Bone marrow (tissue), 2 donors: ENCODE measurements at regions not wholly inside any gene's neighbourhood (a gene's known extent, or its start where the extent isn't known, plus 50 kb on each side); places are given as distances from the start of the nearest gene placed in this dataset.

Experiments
- DNase-seq, 2 donors: peaks; one replicate each; lab custom pipeline; 2025; lab: John Stamatoyannopoulos, UW

GRCh38 chr6:102623201-102623600 lies 1229.7 kb downstream of the GRIK2 start:
- no peak for DNase-seq

GRCh38 chr6:102619585-102619984 lies 1226.1 kb downstream of the GRIK2 start:
- no peak for DNase-seq

GRCh38 chr6:102582569-102582968 lies 1189.1 kb downstream of the GRIK2 start:
- no peak for DNase-seq

GRCh38 chr6:102581378-102582124 lies 1188.0 kb downstream of the GRIK2 start:
- no peak for DNase-seq

- no peak for DNase-seq
Measured at GRCh38 chr6:102571236-102571908, 1177.9 kb downstream of the GRIK2 start.

GRCh38 chr6:102562713-102563112 lies 1169.2 kb downstream of the GRIK2 start:
- DNase-seq: no peak

- DNase-seq: no peak
Measured at GRCh38 chr6:102553214-102553613, 1159.7 kb downstream of the GRIK2 start.

DNA sequence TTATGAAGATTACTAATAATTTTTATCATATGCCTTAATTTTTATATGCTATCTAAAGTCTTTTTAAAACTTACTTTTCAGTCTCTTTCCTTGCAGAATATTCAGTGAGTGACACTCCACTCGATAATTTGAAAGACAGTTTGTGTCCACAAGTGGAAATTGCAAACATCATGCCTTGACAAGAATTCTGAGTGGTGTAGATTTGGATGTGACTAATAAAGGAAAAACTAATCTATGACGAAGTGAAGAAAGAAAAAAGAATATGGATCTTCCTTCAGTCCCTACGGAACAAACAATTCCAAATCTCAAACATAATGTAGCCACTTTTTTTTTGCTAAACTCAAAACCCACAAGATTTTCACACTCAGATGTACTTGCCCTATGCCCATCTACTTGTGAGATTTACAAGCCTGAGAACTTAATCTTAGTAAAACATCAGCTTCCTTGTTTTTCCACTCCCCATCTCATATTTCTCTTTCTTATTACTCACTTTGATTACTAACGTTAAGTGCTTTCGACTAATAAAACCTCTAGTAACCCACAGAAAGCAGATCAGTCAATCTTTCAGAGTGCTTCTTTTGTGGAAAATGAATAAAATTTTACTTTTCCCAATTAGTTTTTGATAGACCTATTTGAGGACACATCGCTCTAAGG lies 1155.8 kb downstream of the GRIK2 start:
- no peak for DNase-seq

DNA sequence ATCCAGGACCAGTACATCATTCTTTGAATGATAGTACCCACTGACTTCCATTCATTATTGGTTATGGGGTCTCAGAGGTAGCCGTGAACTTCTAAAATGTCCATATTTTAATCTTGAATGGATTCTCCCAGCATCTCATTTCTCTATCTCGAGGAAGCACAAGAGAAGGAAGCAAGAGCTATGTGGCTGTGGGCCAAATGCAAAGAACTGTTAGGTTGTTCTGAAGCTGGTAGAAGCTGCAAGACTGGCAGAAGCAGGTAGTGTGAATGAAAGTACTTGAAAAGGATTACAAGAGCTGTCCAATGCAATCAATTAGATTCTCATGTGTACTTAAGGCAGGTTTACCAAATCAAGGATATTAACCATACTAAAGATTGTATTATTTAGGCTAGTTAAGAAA lies 1131.8 kb downstream of the GRIK2 start:
- no peak for DNase-seq

GRCh38 chr6:102520966-102521365 lies 1127.5 kb downstream of the GRIK2 start:
- no peak for DNase-seq

- no peak for DNase-seq
Measured at GRCh38 chr6:102517506-102517905, 1124.0 kb downstream of the GRIK2 start.

DNA sequence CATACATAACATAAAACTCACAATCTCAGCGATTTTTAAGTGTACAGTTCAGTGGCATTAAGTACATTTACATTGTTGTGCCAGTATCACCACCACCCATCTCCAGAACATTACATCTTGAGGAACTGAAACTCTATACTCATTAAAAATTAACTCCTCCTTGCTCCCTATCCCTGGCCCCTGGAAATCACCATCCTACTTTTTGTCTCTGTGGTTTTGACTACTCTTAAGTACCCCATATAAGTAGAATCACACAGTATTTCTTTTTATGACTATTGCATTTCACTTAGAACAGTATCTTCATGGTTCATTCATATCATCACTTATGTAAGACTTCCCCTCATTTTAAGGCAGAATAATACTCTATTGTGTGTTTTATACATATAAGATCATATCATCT lies 1108.1 kb downstream of the GRIK2 start:
- DNase-seq: no peak

GRCh38 chr6:102494808-102495207 lies 1101.3 kb downstream of the GRIK2 start:
- no peak for DNase-seq

DNA sequence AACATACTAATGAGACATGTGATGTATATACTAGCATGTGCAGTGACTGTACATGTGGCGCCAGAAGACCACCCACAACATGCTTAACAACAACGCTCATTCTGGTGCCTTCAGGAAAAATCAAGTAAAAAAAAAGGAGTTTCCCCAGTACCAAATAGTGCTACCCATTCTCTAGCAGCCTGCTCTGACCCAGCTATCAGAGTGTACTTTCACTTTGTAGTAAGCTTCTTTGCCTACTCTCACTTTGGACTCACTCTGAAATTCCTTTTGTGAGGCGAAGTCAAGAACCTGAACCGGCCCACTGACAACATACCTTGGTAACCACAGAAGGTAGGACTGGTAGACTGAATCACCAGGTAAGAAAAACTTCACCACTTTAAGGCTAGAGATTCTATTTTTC lies 1100.0 kb downstream of the GRIK2 start:
- DNase-seq: no peak

DNA sequence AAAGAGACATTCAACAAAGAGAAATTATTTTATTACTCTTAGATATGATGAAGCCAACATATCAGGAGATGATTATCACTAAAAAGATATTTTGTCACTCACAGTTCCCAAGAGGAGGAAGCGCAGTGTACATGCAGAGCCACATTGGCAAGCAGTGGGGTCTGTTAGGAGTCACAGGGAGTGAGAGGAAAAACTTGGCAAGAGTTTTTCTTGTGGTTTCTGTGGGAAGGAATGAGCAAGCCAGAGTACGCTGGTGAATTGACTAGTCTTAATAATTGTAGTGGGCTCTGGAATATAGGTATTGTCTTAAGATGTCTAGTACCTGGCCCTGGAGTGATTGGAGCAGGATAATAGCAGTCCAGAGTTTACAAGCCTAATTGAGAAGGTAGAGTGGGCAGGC lies 1095.2 kb downstream of the GRIK2 start:
- no peak for DNase-seq

- DNase-seq: no peak
Measured at GRCh38 chr6:102485480-102485879, 1092.0 kb downstream of the GRIK2 start.

- DNase-seq: no peak
Measured at GRCh38 chr6:102474041-102474807, 1080.7 kb downstream of the GRIK2 start.

GRCh38 chr6:102458990-102459389 lies 1065.5 kb downstream of the GRIK2 start:
- no peak for DNase-seq

DNA sequence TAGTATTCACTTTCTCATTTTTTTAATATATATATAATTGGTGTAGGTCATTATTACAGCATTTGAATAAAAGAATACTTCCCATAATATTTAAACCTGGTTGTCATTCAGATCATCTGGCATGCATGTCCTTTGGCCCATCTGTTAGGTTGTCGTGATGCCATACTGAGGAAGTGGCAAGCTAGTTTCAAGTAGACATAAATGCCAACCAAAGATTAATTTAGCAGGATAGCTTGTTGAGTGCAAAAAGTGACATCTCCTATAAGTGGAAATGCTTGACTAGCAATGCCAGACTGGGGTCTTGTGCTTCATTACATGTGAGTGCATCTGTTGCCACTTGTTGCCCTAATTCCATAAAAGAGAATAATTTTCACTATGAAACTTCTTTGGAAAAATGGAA lies 1044.7 kb downstream of the GRIK2 start:
- no peak for DNase-seq

DNA sequence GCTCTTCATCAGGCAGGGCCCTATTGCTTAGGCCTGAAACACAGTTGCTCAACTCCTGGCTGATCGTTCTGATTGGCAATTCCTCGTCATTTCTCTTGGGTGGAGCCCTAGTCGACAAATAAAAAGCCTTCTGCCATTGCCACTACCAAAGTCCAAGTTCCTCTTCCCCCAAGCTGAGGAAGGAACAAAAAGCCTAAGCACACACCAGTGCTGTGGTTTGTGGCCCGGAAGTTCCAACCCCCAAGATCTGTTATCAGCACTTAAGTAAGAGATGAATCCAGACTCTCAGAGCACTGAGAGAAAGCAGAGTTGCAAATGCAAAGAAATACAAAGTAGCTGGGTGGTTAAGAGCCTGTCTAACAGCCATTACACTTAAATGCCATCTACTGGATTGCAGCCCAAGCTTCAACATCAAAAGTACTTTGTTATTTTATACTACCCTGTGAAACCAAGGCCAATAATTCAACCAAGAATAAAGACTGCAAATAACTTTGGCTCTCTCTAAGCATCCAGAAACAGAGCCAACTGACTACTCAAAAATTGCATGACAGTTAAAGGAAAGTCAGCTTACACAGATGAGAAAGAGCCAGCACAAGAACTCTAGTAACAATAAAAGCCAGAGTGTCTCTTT lies 1024.0 kb downstream of the GRIK2 start:
- no peak for DNase-seq

DNA sequence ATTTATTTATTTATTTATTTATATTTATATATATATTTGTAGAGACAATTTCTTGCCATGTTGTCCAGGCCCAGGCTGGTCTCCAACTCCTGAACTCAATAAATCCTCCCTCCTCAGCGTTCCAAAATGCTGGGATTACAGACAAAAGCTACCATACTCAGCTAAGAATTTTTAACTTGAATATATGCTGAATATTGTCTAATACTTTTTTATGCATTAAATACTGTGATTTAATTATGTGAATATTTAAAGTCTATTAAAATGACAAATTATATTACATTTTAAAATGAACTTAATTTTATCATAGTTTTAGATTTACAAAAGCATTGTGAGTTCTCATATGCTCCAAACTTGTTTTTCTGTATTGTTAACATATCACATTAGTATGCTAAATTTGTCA lies 1022.4 kb downstream of the GRIK2 start:
- no peak for DNase-seq

GRCh38 chr6:102411796-102412195 lies 1018.3 kb downstream of the GRIK2 start:
- no peak for DNase-seq
